Heart left ventricle (tissue), 16 donors: ENCODE measurements at regions not wholly inside any gene's neighbourhood (a gene's known extent, or its start where the extent isn't known, plus 50 kb on each side); places are given as distances from the start of the nearest gene placed in this dataset.

ENCODE experiments used
- ATAC-seq, 4 donors: fragments of 200-7000 bp; cut with Tn5 transposase; one replicate each; pipeline ENCODE4 v1.9.1; 2020 to 2022; ENCODE audit warnings: moderate library complexity in 4 of 4, mild to moderate bottlenecking in 3 of 4, moderate number of reproducible peaks in 1 of 4
- DNase-seq, 5 donors: peaks; one replicate each; pipeline ENCODE4 v3.0.0-alpha.2; 2020
- H3K27ac ChIP-seq, 12 donors: fragments of 200-600 bp; sonication (generic) in 4 of 12; one replicate each; pipeline versions ENCODE4 v1.5.0 to v1.8.0; 2016 to 2022; ENCODE audit warnings: mild to moderate bottlenecking in 2 of 12
- H3K27me3 ChIP-seq, 9 donors: fragments of 200-600 bp; sonication (generic) in 2 of 9; one replicate each; pipeline versions ENCODE4 v1.5.1 to v1.8.0; 2016 to 2022; ENCODE audit warnings: mild to moderate bottlenecking in 3 of 9
- H3K36me3 ChIP-seq, 9 donors: fragments of 200-600 bp; sonication (generic) in 2 of 9; one replicate each; pipeline versions ENCODE4 v1.5.0 to v1.8.0; 2018 to 2022; ENCODE audit warnings: mild to moderate bottlenecking in 2 of 9
- H3K4me1 ChIP-seq, 12 donors: fragments of 200-600 bp; sonication (generic) in 4 of 12; one replicate each; pipeline versions ENCODE4 v1.5.0 to v1.8.0; 2016 to 2022; ENCODE audit warnings: mild to moderate bottlenecking in 3 of 12
- H3K4me3 ChIP-seq, 12 donors: fragments of 200-600 bp; sonication (generic) in 4 of 12; one replicate each; pipeline versions ENCODE4 v1.5.0 to v1.8.0; 2017 to 2022; ENCODE audit warnings: mild to moderate bottlenecking in 9 of 12, moderate library complexity in 4 of 12
- H3K9me3 ChIP-seq, 12 donors: fragments of 200-600 bp; sonication (generic) in 4 of 12; one replicate each; pipeline versions ENCODE4 v1.5.0 to v1.8.0; 2016 to 2022; ENCODE audit warnings: mild to moderate bottlenecking in 1 of 12
- CTCF ChIP-seq, 12 donors: fragments of 200-600 bp; sonication (generic) in 4 of 12; IDR thresholded peaks; one replicate each; pipeline versions ENCODE4 v1.5.0 to v1.8.0; 2018 to 2022; ENCODE audit warnings: antibody characterized with exemption in 12 of 12, mild to moderate bottlenecking in 5 of 12
- POLR2A ChIP-seq, 2 donors: fragments of 450-650 bp; IDR thresholded peaks; one replicate each; pipeline ENCODE4 v1.6.1; 2017; ENCODE audit warnings: antibody characterized with exemption in 2 of 2, mild to moderate bottlenecking in 2 of 2, moderate library complexity in 2 of 2
- WGBS, 4 donors: extraction: QIAGEN DNeasy Blood & Tissue Kit in 2 of 4; methylation state at CpG; one replicate each; pipeline versions ENCODE4 v1.1.5 to v1.1.7; 2013 to 2018; 5-methylcytosine and 5-hydroxymethylcytosine counted together
- intact Hi-C, 10 donors: fragments of 100-400 bp; cut with DNase I; formaldehyde crosslinking; loops; one replicate each; pipeline versions ENCODE4 v1.11.1 to v1.14.2; 2022
- donor health status: ischemic (EF 13 %, LVEDD 7.1; RV severe dilation, severe dysfunction).
- donor health status: healthy with polysubstance abuse.
- donor health status: DM: no; HTN: yes; CAD: no.
- donor health status: DM: no; HTN: no; CAD: no.
- donor health status: ischemic (EF 25% LVEDD 6.9; RV normal size, moderate dysfunction).
- donor health status: ischemic (EF 25% LVEDD 5.7; RV mildly dilated, moderate dysfunction).
- donor health status: healthy.
- donor health status: DM: yes; HTN: yes; CAD: no.
- donor health status: ischemic (EF 35%, LVEDD 5.7; RV mildly dilated, moderate dysfunction).
- donor health status: nonischemic (EF 11% LVEDD 7.7; RV severe dilation, severe dysfunction).
- donor health status: DM: yes; HTN: yes; CAD: no.
- donor health status: PGD.
- donor health status: ischemic (EF 29% LVEDD 5.4; RV normal size, mild dysfunction).
- donor health status: nonischemic (EF 23%, LVEDD 6.1; RV moderate dilation, normal function).

DNA sequence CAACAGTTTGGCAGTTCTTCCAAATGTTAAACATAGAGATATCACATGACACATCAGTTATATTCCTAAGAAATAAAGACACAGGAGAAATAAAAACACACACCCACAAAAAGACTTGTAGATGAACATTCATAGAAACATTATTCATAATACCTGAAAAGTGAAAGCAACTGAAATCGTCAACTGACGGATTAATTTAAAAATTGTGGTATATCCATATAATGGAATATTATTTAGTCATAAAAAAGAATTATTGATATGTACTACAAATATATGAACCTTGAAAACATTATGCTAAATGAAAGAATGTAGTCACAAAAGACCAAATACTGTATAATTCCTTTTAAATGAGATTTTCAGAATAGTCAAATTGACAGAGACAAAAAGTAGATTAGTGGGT is 330.2 kb upstream of the CD180 start:
- WGBS, 4 donors, result 95 to 99% (median 97%) methylated on average over 2 of the region's 2 CpGs
- intact Hi-C loops, result no loop called here
- ATAC-seq, result no peak

GRCh38 chr5:67520161-67520908 is 323.7 kb upstream of the CD180 start:
- no peak overlapping the region for H3K4me3 ChIP-seq
- no peak for DNase-seq
- no peak overlapping the region for H3K27ac ChIP-seq
- H3K9me3 ChIP-seq, result no peaks in the 10 kb centered on the region
- no peaks in the 10 kb centered on the region for H3K27me3 ChIP-seq
- intact Hi-C loops, result no loop called here
- TF ChIP-seq CTCF (IDR thresholded peaks at IDR 0.05), result no peak
- TF ChIP-seq POLR2A (IDR thresholded peaks at IDR 0.05), result no peak
- H3K36me3 ChIP-seq, result no peaks in the 10 kb centered on the region
- H3K4me1 ChIP-seq, result no peaks in the 10 kb centered on the region
- WGBS, 4 donors, result 91 to 95% (median 94%) methylated on average over 6 of the region's 6 CpGs
- no peak for ATAC-seq

More for the DNA sequence above, 330.2 kb upstream of the CD180 start:
- H3K36me3 ChIP-seq, result no peaks in the 10 kb centered on the region
- no peak for DNase-seq
- H3K27ac ChIP-seq, result no peak overlapping the region
- TF ChIP-seq CTCF (IDR thresholded peaks at IDR 0.05) (no peak), POLR2A (IDR thresholded peaks at IDR 0.05) (no peak)
- H3K27me3 ChIP-seq, result no peaks in the 10 kb centered on the region
- no peak overlapping the region for H3K4me3 ChIP-seq
- H3K9me3 ChIP-seq, result peaks cover 0 to 22% (median 5%) of the 10 kb centered on the region in 12 donors
- H3K4me1 ChIP-seq, result peaks cover 0 to 3% (median 0%) of the 10 kb centered on the region in 12 donors

GRCh38 chr5:67518227-67518626 is 321.6 kb upstream of the CD180 start:
- no peak for TF ChIP-seq CTCF (IDR thresholded peaks at IDR 0.05)
- TF ChIP-seq POLR2A (IDR thresholded peaks at IDR 0.05), result no peak
- intact Hi-C loops, result loop anchor here in 1 of 10 donors (10.0 kb wide), 1 partner anchor 63 kb away; no protein-coding TSS in a partner anchor

DNA sequence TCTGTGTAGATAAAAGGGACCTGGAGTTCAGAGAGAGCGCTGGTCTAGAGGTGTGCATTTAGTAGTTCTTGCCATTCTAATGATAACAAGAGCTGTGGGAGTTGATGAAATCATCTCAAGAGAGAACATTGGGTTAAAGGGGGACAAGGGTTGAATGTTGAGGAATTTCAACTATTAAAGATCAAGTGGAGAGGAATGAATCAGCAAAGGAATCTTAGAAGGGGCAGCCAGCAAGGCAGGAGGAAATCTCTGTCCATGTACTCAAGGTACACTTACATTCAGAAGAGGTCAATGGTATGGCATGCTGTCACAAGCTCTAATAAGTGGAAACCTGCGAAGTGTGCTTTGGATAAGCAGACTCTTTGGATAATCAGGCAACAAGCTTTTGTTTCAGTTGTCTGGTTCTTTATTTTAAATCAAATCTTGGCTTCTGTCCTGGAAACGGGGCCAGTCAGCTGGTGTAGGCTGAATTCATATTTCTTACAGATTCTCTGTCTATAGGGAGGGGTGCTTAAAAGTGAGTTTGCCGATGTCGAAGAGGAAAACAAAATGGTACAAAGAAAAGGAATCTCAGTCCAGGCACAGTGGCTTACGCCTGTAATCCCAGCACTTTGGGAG is 320.5 kb upstream of the CD180 start:
- TF ChIP-seq CTCF (IDR thresholded peaks at IDR 0.05), result no peak
- TF ChIP-seq POLR2A (IDR thresholded peaks at IDR 0.05), result no peak
- no peak overlapping the region for H3K27ac ChIP-seq
- no peaks in the 10 kb centered on the region for H3K4me1 ChIP-seq
- DNase-seq (no peak), ATAC-seq (no peak)
- no peaks in the 10 kb centered on the region for H3K36me3 ChIP-seq
- no peaks in the 10 kb centered on the region for H3K9me3 ChIP-seq
- no peak overlapping the region for H3K4me3 ChIP-seq
- no peaks in the 10 kb centered on the region for H3K27me3 ChIP-seq
- intact Hi-C loops, result loop anchor here in 1 of 10 donors (10.0 kb wide), 1 partner anchor 62 kb away; no protein-coding TSS in a partner anchor
- WGBS, 4 donors, result 69 to 77% (median 71%) methylated on average over 6 of the region's 6 CpGs

More at GRCh38 chr5:67518227-67518626, 321.6 kb upstream of the CD180 start:
- DNase-seq (no peak), ATAC-seq (no peak)
- WGBS, 4 donors, result 82 to 96% (median 92%) methylated on average over 2 of the region's 2 CpGs
- Histone ChIP-seq H3K9me3 (no peaks in the 10 kb centered on the region), H3K27me3 (no peaks in the 10 kb centered on the region), H3K36me3 (no peaks in the 10 kb centered on the region), H3K27ac (no peak overlapping the region), H3K4me3 (no peak overlapping the region), H3K4me1 (no peaks in the 10 kb centered on the region)
